Fibroblast of lung (primary cell): ENCODE measurements at regions not wholly inside any gene's neighbourhood (a gene's known extent, or its start where the extent isn't known, plus 50 kb on each side); places are given as distances from the start of the nearest gene placed in this dataset.
A peak's percentile ranks its signal among the peaks of the same experiment; 100 is the strongest.

Experiments used
- DNase-seq, 2 donors: peaks; one replicate each; pipeline versions ENCODE4 v3.0.0 to v3.0.0-alpha.2; 2010; ENCODE audit warnings: low read depth in 2 of 2
- H2AFZ ChIP-seq: 2 replicates; pipeline ENCODE4 v1.5.1; 2012; ENCODE audit warnings: low read length, control low read depth, inconsistent platforms
- H3K27ac ChIP-seq: 2 replicates; pipeline ENCODE4 v1.5.1; 2011; ENCODE audit warnings: low read length, control low read depth; ENCODE audit not compliant: insufficient read depth
- H3K27me3 ChIP-seq: 2 replicates; pipeline ENCODE4 v1.5.1; 2011; ENCODE audit warnings: mild to moderate bottlenecking, low read length; ENCODE audit not compliant: control insufficient read depth, insufficient read depth
- H3K36me3 ChIP-seq: 2 replicates; pipeline ENCODE4 v1.5.1; 2011; ENCODE audit warnings: low read length; ENCODE audit not compliant: control insufficient read depth, insufficient read depth
- H3K4me1 ChIP-seq: 2 replicates; pipeline ENCODE4 v1.5.1; 2011; ENCODE audit warnings: low read length; ENCODE audit not compliant: control insufficient read depth, insufficient read depth; ENCODE audit errors: extremely low read depth
- H3K4me2 ChIP-seq: 2 replicates; pipeline ENCODE4 v1.5.1; 2011; ENCODE audit warnings: low read length, control low read depth; ENCODE audit not compliant: insufficient read depth; ENCODE audit errors: extremely low read depth
- H3K4me3 ChIP-seq, 4 experiments: fragments of 200-600 bp in 1 of 4; sonication (generic) in 1 of 4; replicated peaks in 1 of 4; 2 replicates each; pipeline ENCODE4 v1.5.1; 2011 to 2016; ENCODE audit warnings: low read length in 4 of 4, low read depth in 3 of 4, mild to moderate bottlenecking in 3 of 4, control low read depth in 2 of 4, inconsistent platforms in 1 of 4, mixed read lengths in 1 of 4; ENCODE audit not compliant: insufficient read depth in 1 of 4; ENCODE audit errors: control extremely low read depth in 1 of 4
- H3K79me2 ChIP-seq: 2 replicates; pipeline ENCODE4 v1.5.1; 2012; ENCODE audit warnings: mild to moderate bottlenecking, low read length, inconsistent platforms; ENCODE audit not compliant: control insufficient read depth, insufficient read depth
- H3K9ac ChIP-seq: 2 replicates; pipeline ENCODE4 v1.5.1; 2011; ENCODE audit warnings: mild to moderate bottlenecking, low read length, control low read depth; ENCODE audit not compliant: insufficient read depth
- H3K9me3 ChIP-seq: 2 replicates; pipeline ENCODE4 v1.5.1; 2012; ENCODE audit warnings: low read depth, low read length; ENCODE audit not compliant: control insufficient read depth, insufficient read depth
- H4K20me1 ChIP-seq: 2 replicates; pipeline ENCODE4 v1.5.1; 2011; ENCODE audit warnings: low read length; ENCODE audit not compliant: control insufficient read depth, insufficient read depth; ENCODE audit errors: extremely low read depth
- CTCF ChIP-seq, 2 donors: IDR thresholded peaks in 1 of 2; conservative IDR thresholded peaks in 1 of 2; 1 replicate in 1 of 2; 2 replicates in 1 of 2; pipeline ENCODE4 v1.5.1; 2011 to 2012; ENCODE audit warnings: low read length in 2 of 2, control low read depth in 1 of 2, inconsistent platforms in 1 of 2, low read depth in 1 of 2, mild to moderate bottlenecking in 1 of 2
- EZH2 ChIP-seq: IDR thresholded peaks from 2 replicates; pipeline ENCODE4 v1.5.1; 2012; ENCODE audit warnings: low read length, control low read depth, mild to moderate bottlenecking; ENCODE audit errors: missing control alignments

- no peaks in the 10 kb centered on the region for H3K9me3 ChIP-seq
- no peaks in the 10 kb centered on the region for H4K20me1 ChIP-seq
- H2AFZ ChIP-seq, result no peak overlapping the region
- no peak overlapping the region for H3K4me2 ChIP-seq
- no peak for DNase-seq
- no peaks in the 10 kb centered on the region for H3K27me3 ChIP-seq
- no peaks in the 10 kb centered on the region for H3K36me3 ChIP-seq
- no peak for TF ChIP-seq CTCF (conservative IDR thresholded peaks at IDR 0.05 in 1 of 2, IDR thresholded peaks at IDR 0.05 in 1 of 2; ENCODE audit: low read depth in 1 of 2, low read length in 2 of 2)
- no peak for TF ChIP-seq EZH2
- H3K9ac ChIP-seq, result no peak overlapping the region
- no peaks in the 10 kb centered on the region for H3K4me1 ChIP-seq
- H3K79me2 ChIP-seq, result no peaks in the 10 kb centered on the region
- H3K4me3 ChIP-seq, result no peak overlapping the region
- no peak overlapping the region for H3K27ac ChIP-seq
These were observed 827.4 kb upstream of the PHF14 start for GRCh38 chr7:10146271-10146670.

GRCh38 chr7:10156972-10157371, 816.7 kb upstream of the PHF14 start:
- no peaks in the 10 kb centered on the region for H3K4me1 ChIP-seq
- H3K9ac ChIP-seq, result no peak overlapping the region
- H4K20me1 ChIP-seq, result no peaks in the 10 kb centered on the region
- no peaks in the 10 kb centered on the region for H3K27me3 ChIP-seq
- no peak overlapping the region for H3K27ac ChIP-seq
- no peaks in the 10 kb centered on the region for H3K36me3 ChIP-seq
- TF ChIP-seq CTCF (conservative IDR thresholded peaks at IDR 0.05 in 1 of 2, IDR thresholded peaks at IDR 0.05 in 1 of 2; ENCODE audit: low read depth in 1 of 2, low read length in 2 of 2), result no peak
- TF ChIP-seq EZH2, result no peak
- H3K9me3 ChIP-seq, result no peaks in the 10 kb centered on the region
- peak in 1 of 2 donors; percentile 34 for DNase-seq
- H2AFZ ChIP-seq, result no peak overlapping the region
- H3K4me2 ChIP-seq, result no peak overlapping the region
- no peaks in the 10 kb centered on the region for H3K79me2 ChIP-seq
- H3K4me3 ChIP-seq, result no peak overlapping the region

- Histone ChIP-seq H3K4me2 (no peak overlapping the region), H3K9ac (no peak overlapping the region), H3K4me3 (no peak overlapping the region), H4K20me1 (no peaks in the 10 kb centered on the region), H3K79me2 (no peaks in the 10 kb centered on the region), H3K9me3 (no peaks in the 10 kb centered on the region), H3K27ac (no peak overlapping the region), H2AFZ (no peak overlapping the region), H3K27me3 (no peaks in the 10 kb centered on the region), H3K4me1 (no peaks in the 10 kb centered on the region), H3K36me3 (no peaks in the 10 kb centered on the region)
- no peak for DNase-seq
- TF ChIP-seq EZH2 (no peak), CTCF (conservative IDR thresholded peaks at IDR 0.05 in 1 of 2, IDR thresholded peaks at IDR 0.05 in 1 of 2; ENCODE audit: low read depth in 1 of 2, low read length in 2 of 2) (no peak)
These were observed 791.7 kb upstream of the PHF14 start for GRCh38 chr7:10181996-10182395.
